ENCODE measurements at regions not wholly inside any gene's neighbourhood (a gene's known extent, or its start where the extent isn't known, plus 50 kb on each side); places are given as distances from the start of the nearest gene placed in this dataset.

- H3K27ac ChIP-seq (ENCODE audit: extremely low read length, insufficient read depth, low read length) = no peak overlapping the region
- intact Hi-C loops (cut with micrococcal nuclease; ENCODE audit: unreplicated experiment) = no loop called here
- no peak overlapping the region for H2AFZ ChIP-seq (ENCODE audit: low read length)
- no peaks in the 10 kb centered on the region for H3K4me1 ChIP-seq (ENCODE audit: insufficient read depth, low read length)
- ATAC-seq = no peak
- no peak overlapping the region for H3K4me2 ChIP-seq (ENCODE audit: low read depth, low read length)
- in situ Hi-C loops (cut with HindIII; ENCODE audit: extremely low pct_ligation_motif_present, low pct_unique_long_range_greater_than_20kb) = no loop called here
- BruUV-seq (replicated peaks) = no TSS peak
- H3K9me3 ChIP-seq (ENCODE audit: low read length) = no peaks in the 10 kb centered on the region
- H3K4me3 ChIP-seq (replicated peaks in 1 of 3; ENCODE audit: insufficient read depth in 1 of 3, low read depth in 2 of 3, low read length in 3 of 3) = no peak overlapping the region
- CTCF ChIA-PET (ENCODE audit: low intra/inter-chr PET ratio, low total read pairs) = no interaction called here
- no peaks in the 10 kb centered on the region for H3K36me3 ChIP-seq (replicated peaks in 1 of 2; ENCODE audit: control insufficient read depth in 1 of 2, insufficient read depth in 2 of 2, low read length in 2 of 2)
- no peak for DNase-seq (ENCODE audit: low spot score)
- H3K27me3 ChIP-seq (ENCODE audit: control insufficient read depth in 1 of 2, insufficient read depth in 2 of 2, low read length in 2 of 2) = no peaks in the 10 kb centered on the region
- POLR2A ChIA-PET = no interaction called here
- no peaks in the 10 kb centered on the region for H3K79me2 ChIP-seq (ENCODE audit: insufficient read depth, low read length)
- no peak overlapping the region for H3K9ac ChIP-seq (ENCODE audit: insufficient read depth, low read depth, low read length)
- WGBS (ENCODE audit: low lambda C conversion rate) = 8% methylated on average over 4 of the region's 4 CpGs
- TF ChIP-seq ZMAT3 (CRISPR knock-in tag; conservative IDR thresholded peaks at IDR 0.05) (no peak), ZBTB21 (CRISPR knock-in tag; IDR thresholded peaks at IDR 0.05) (no peak), ZNF501 (CRISPR knock-in tag; IDR thresholded peaks at IDR 0.05) (no peak), MTF2 (CRISPR knock-in tag; IDR thresholded peaks at IDR 0.05; ENCODE audit: borderline replicate concordance) (no peak), SP5 (CRISPR knock-in tag; IDR thresholded peaks at IDR 0.05; ENCODE audit: borderline replicate concordance, low read depth) (no peak), HNRNPL (IDR thresholded peaks at IDR 0.05; ENCODE audit: low read depth, low read length) (no peak), GTF2F1 (IDR thresholded peaks at IDR 0.05; ENCODE audit: low read length) (no peak), MZF1 (CRISPR knock-in tag; IDR thresholded peaks at IDR 0.05; ENCODE audit: borderline replicate concordance) (no peak), PHB2 (IDR thresholded peaks at IDR 0.05; ENCODE audit: partially characterized antibody) (no peak), ARHGAP35 (CRISPR knock-in tag; IDR thresholded peaks at IDR 0.05; ENCODE audit: borderline replicate concordance) (no peak), AKNA (CRISPR knock-in tag; IDR thresholded peaks at IDR 0.05; ENCODE audit: borderline replicate concordance) (no peak), ZSCAN22 (CRISPR knock-in tag; IDR thresholded peaks at IDR 0.05) (no peak)
- FAIRE-seq = no peak
- H4K20me1 ChIP-seq (ENCODE audit: insufficient read depth, low read length) = no peaks in the 10 kb centered on the region
Measured at GRCh38 chr9:18109675-18110074, 364.3 kb upstream of the ADAMTSL1 start.

Data from HepG2 (cell line).